Fibroblast of lung (primary cell): ENCODE measurements at regions not wholly inside any gene's neighbourhood (a gene's known extent, or its start where the extent isn't known, plus 50 kb on each side); places are given as distances from the start of the nearest gene placed in this dataset.

Experiments
- DNase-seq, 2 donors: peaks; one replicate each; pipeline versions ENCODE4 v3.0.0 to v3.0.0-alpha.2; 2010; ENCODE audit warnings: low read depth in 2 of 2
- H2AFZ ChIP-seq: 2 replicates; pipeline ENCODE4 v1.5.1; 2012; ENCODE audit warnings: low read length, control low read depth, inconsistent platforms
- H3K27ac ChIP-seq: 2 replicates; pipeline ENCODE4 v1.5.1; 2011; ENCODE audit warnings: low read length, control low read depth; ENCODE audit not compliant: insufficient read depth
- H3K27me3 ChIP-seq: 2 replicates; pipeline ENCODE4 v1.5.1; 2011; ENCODE audit warnings: mild to moderate bottlenecking, low read length; ENCODE audit not compliant: control insufficient read depth, insufficient read depth
- H3K36me3 ChIP-seq: 2 replicates; pipeline ENCODE4 v1.5.1; 2011; ENCODE audit warnings: low read length; ENCODE audit not compliant: control insufficient read depth, insufficient read depth
- H3K4me1 ChIP-seq: 2 replicates; pipeline ENCODE4 v1.5.1; 2011; ENCODE audit warnings: low read length; ENCODE audit not compliant: control insufficient read depth, insufficient read depth; ENCODE audit errors: extremely low read depth
- H3K4me2 ChIP-seq: 2 replicates; pipeline ENCODE4 v1.5.1; 2011; ENCODE audit warnings: low read length, control low read depth; ENCODE audit not compliant: insufficient read depth; ENCODE audit errors: extremely low read depth
- H3K4me3 ChIP-seq, 4 experiments: fragments of 200-600 bp in 1 of 4; sonication (generic) in 1 of 4; replicated peaks in 1 of 4; 2 replicates each; pipeline ENCODE4 v1.5.1; 2011 to 2016; ENCODE audit warnings: low read length in 4 of 4, low read depth in 3 of 4, mild to moderate bottlenecking in 3 of 4, control low read depth in 2 of 4, inconsistent platforms in 1 of 4, mixed read lengths in 1 of 4; ENCODE audit not compliant: insufficient read depth in 1 of 4; ENCODE audit errors: control extremely low read depth in 1 of 4
- H3K79me2 ChIP-seq: 2 replicates; pipeline ENCODE4 v1.5.1; 2012; ENCODE audit warnings: mild to moderate bottlenecking, low read length, inconsistent platforms; ENCODE audit not compliant: control insufficient read depth, insufficient read depth
- H3K9ac ChIP-seq: 2 replicates; pipeline ENCODE4 v1.5.1; 2011; ENCODE audit warnings: mild to moderate bottlenecking, low read length, control low read depth; ENCODE audit not compliant: insufficient read depth
- H3K9me3 ChIP-seq: 2 replicates; pipeline ENCODE4 v1.5.1; 2012; ENCODE audit warnings: low read depth, low read length; ENCODE audit not compliant: control insufficient read depth, insufficient read depth
- H4K20me1 ChIP-seq: 2 replicates; pipeline ENCODE4 v1.5.1; 2011; ENCODE audit warnings: low read length; ENCODE audit not compliant: control insufficient read depth, insufficient read depth; ENCODE audit errors: extremely low read depth
- CTCF ChIP-seq, 2 donors: IDR thresholded peaks in 1 of 2; conservative IDR thresholded peaks in 1 of 2; 1 replicate in 1 of 2; 2 replicates in 1 of 2; pipeline ENCODE4 v1.5.1; 2011 to 2012; ENCODE audit warnings: low read length in 2 of 2, control low read depth in 1 of 2, inconsistent platforms in 1 of 2, low read depth in 1 of 2, mild to moderate bottlenecking in 1 of 2
- EZH2 ChIP-seq: IDR thresholded peaks from 2 replicates; pipeline ENCODE4 v1.5.1; 2012; ENCODE audit warnings: low read length, control low read depth, mild to moderate bottlenecking; ENCODE audit errors: missing control alignments

- H2AFZ ChIP-seq = no peak overlapping the region
- no peaks in the 10 kb centered on the region for H4K20me1 ChIP-seq
- no peaks in the 10 kb centered on the region for H3K4me1 ChIP-seq
- DNase-seq = no peak
- H3K79me2 ChIP-seq = no peaks in the 10 kb centered on the region
- H3K9me3 ChIP-seq = no peaks in the 10 kb centered on the region
- no peak for TF ChIP-seq EZH2
- TF ChIP-seq CTCF (conservative IDR thresholded peaks at IDR 0.05 in 1 of 2, IDR thresholded peaks at IDR 0.05 in 1 of 2; ENCODE audit: low read depth in 1 of 2, low read length in 2 of 2) = no peak
- H3K36me3 ChIP-seq = no peaks in the 10 kb centered on the region
- no peak overlapping the region for H3K9ac ChIP-seq
- H3K4me3 ChIP-seq = no peak overlapping the region
- no peak overlapping the region for H3K27ac ChIP-seq
- H3K4me2 ChIP-seq = no peak overlapping the region
- no peaks in the 10 kb centered on the region for H3K27me3 ChIP-seq
Measured at GRCh38 chr9:23232831-23233230, 593.2 kb downstream of the ELAVL2 start.

DNA sequence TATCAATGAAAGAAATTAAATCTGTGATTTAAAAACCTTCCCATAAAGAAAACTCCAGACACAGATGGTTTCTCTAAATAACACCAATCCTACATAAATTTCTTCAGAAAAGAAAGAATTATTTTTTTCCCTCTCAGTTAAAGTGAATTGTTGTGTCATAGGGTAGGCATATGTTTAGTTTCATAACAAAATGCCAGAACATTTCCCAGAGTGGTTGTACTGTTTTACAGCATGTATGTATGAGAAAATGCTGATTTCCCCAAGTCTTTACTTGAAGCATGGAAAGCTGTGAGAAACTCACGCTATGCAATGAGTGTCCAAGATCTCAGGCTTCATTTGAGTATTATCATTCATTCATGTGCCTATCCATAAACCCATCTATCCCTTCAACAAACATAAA, 582.5 kb downstream of the ELAVL2 start:
- no peak for TF ChIP-seq EZH2
- no peak for TF ChIP-seq CTCF (conservative IDR thresholded peaks at IDR 0.05 in 1 of 2, IDR thresholded peaks at IDR 0.05 in 1 of 2; ENCODE audit: low read depth in 1 of 2, low read length in 2 of 2)
- no peaks in the 10 kb centered on the region for H3K4me1 ChIP-seq
- H3K9me3 ChIP-seq = no peaks in the 10 kb centered on the region
- H4K20me1 ChIP-seq = no peaks in the 10 kb centered on the region
- H3K9ac ChIP-seq = no peak overlapping the region
- no peaks in the 10 kb centered on the region for H3K36me3 ChIP-seq
- H3K4me2 ChIP-seq = no peak overlapping the region
- no peak overlapping the region for H3K4me3 ChIP-seq
- no peak for DNase-seq
- no peaks in the 10 kb centered on the region for H3K79me2 ChIP-seq
- no peak overlapping the region for H3K27ac ChIP-seq
- no peaks in the 10 kb centered on the region for H3K27me3 ChIP-seq
- no peak overlapping the region for H2AFZ ChIP-seq

GRCh38 chr9:23245067-23245466, 581.0 kb downstream of the ELAVL2 start:
- Histone ChIP-seq H3K79me2 (no peaks in the 10 kb centered on the region), H3K4me3 (no peak overlapping the region), H3K9me3 (no peaks in the 10 kb centered on the region), H3K27me3 (no peaks in the 10 kb centered on the region), H3K27ac (no peak overlapping the region), H3K4me2 (no peak overlapping the region), H4K20me1 (no peaks in the 10 kb centered on the region), H3K9ac (no peak overlapping the region), H3K36me3 (no peaks in the 10 kb centered on the region), H3K4me1 (no peaks in the 10 kb centered on the region), H2AFZ (no peak overlapping the region)
- no peak for DNase-seq
- TF ChIP-seq CTCF (conservative IDR thresholded peaks at IDR 0.05 in 1 of 2, IDR thresholded peaks at IDR 0.05 in 1 of 2; ENCODE audit: low read depth in 1 of 2, low read length in 2 of 2) = no peak
- no peak for TF ChIP-seq EZH2
